ENCODE measurements at regions not wholly inside any gene's neighbourhood (a gene's known extent, or its start where the extent isn't known, plus 50 kb on each side); places are given as distances from the start of the nearest gene placed in this dataset.
"Not testable (repeated sequence)": the region's sequence is repeated elsewhere in the genome, so short reads cannot be mapped to it uniquely, and the experiment has no call there.

GRCh38 chr1:189121941-189122340 is 1355.7 kb downstream of the BRINP3 start:
- no peak for ATAC-seq
- H3K36me3 ChIP-seq: no peaks in the 10 kb centered on the region
- H3K4me3 ChIP-seq: no peak overlapping the region
- TF ChIP-seq CTCF (IDR thresholded peaks at IDR 0.05): no peak
- TF ChIP-seq POLR2A (IDR thresholded peaks at IDR 0.05): no peak
- DNase-seq: no peak
- intact Hi-C loops (cut with DNase I): no loop called here
- H3K27me3 ChIP-seq: no peaks in the 10 kb centered on the region
- 24% methylated on average over 2 of the region's 2 CpGs for WGBS (ENCODE audit: insufficient coverage, low coverage, low lambda C conversion rate, missing lambda C conversion rate)
- H3K4me1 ChIP-seq: no peaks in the 10 kb centered on the region
- H3K27ac ChIP-seq: no peak overlapping the region
- no peaks in the 10 kb centered on the region for H3K9me3 ChIP-seq

GRCh38 chr1:189125694-189126093 is 1352.0 kb downstream of the BRINP3 start:
- Histone ChIP-seq H3K27me3 (no peaks in the 10 kb centered on the region), H3K27ac (no peak overlapping the region), H3K4me1 (no peaks in the 10 kb centered on the region), H3K36me3 (no peaks in the 10 kb centered on the region), H3K9me3 (no peaks in the 10 kb centered on the region), H3K4me3 (no peak overlapping the region)
- TF ChIP-seq CTCF (IDR thresholded peaks at IDR 0.05) (no peak), POLR2A (IDR thresholded peaks at IDR 0.05) (no peak)
- DNase-seq (no peak), ATAC-seq (no peak)
- 39% methylated on average over 2 of the region's 2 CpGs for WGBS (ENCODE audit: insufficient coverage, low coverage, low lambda C conversion rate, missing lambda C conversion rate)
- intact Hi-C loops (cut with DNase I): no loop called here

- no peaks in the 10 kb centered on the region for H3K4me1 ChIP-seq
- TF ChIP-seq CTCF (IDR thresholded peaks at IDR 0.05): no peak
- TF ChIP-seq POLR2A (IDR thresholded peaks at IDR 0.05): no peak
- H3K27ac ChIP-seq: no peak overlapping the region
- intact Hi-C loops (cut with DNase I): no loop called here
- no peaks in the 10 kb centered on the region for H3K27me3 ChIP-seq
- no peaks in the 10 kb centered on the region for H3K36me3 ChIP-seq
- DNase-seq: no peak
- WGBS (ENCODE audit: insufficient coverage, low coverage, low lambda C conversion rate, missing lambda C conversion rate): 52% methylated on average over 3 of the region's 3 CpGs
- no peak overlapping the region for H3K4me3 ChIP-seq
- H3K9me3 ChIP-seq: no peaks in the 10 kb centered on the region
- no peak for ATAC-seq
Observed at GRCh38 chr1:189131576-189131975, 1346.1 kb downstream of the BRINP3 start.

GRCh38 chr1:189139748-189140147 is 1337.9 kb downstream of the BRINP3 start:
- H3K27me3 ChIP-seq; H3K4me3 ChIP-seq; H3K36me3 ChIP-seq; H3K9me3 ChIP-seq; ATAC-seq; H3K4me1 ChIP-seq; H3K27ac ChIP-seq; DNase-seq; intact Hi-C loops (cut with DNase I): not testable (repeated sequence)
- 80% methylated on average over 10 of the region's 29 CpGs for WGBS (ENCODE audit: insufficient coverage, low coverage, low lambda C conversion rate, missing lambda C conversion rate)

- Histone ChIP-seq H3K4me1 (no peaks in the 10 kb centered on the region), H3K9me3 (no peaks in the 10 kb centered on the region), H3K4me3 (no peak overlapping the region), H3K27me3 (no peaks in the 10 kb centered on the region), H3K36me3 (no peaks in the 10 kb centered on the region), H3K27ac (no peak overlapping the region)
- ATAC-seq (no peak), DNase-seq (no peak)
- TF ChIP-seq POLR2A (IDR thresholded peaks at IDR 0.05) (no peak), CTCF (IDR thresholded peaks at IDR 0.05) (no peak)
- no CpG with 5 or more reads among the region's 2 CpGs for WGBS (ENCODE audit: insufficient coverage, low coverage, low lambda C conversion rate, missing lambda C conversion rate)
- intact Hi-C loops (cut with DNase I): no loop called here
Observed at GRCh38 chr1:189141056-189141455, 1336.6 kb downstream of the BRINP3 start.

All from right lobe of liver (tissue), 6 donors.